ENCODE measurements at regions not wholly inside any gene's neighbourhood (a gene's known extent, or its start where the extent isn't known, plus 50 kb on each side); places are given as distances from the start of the nearest gene placed in this dataset.

DNA sequence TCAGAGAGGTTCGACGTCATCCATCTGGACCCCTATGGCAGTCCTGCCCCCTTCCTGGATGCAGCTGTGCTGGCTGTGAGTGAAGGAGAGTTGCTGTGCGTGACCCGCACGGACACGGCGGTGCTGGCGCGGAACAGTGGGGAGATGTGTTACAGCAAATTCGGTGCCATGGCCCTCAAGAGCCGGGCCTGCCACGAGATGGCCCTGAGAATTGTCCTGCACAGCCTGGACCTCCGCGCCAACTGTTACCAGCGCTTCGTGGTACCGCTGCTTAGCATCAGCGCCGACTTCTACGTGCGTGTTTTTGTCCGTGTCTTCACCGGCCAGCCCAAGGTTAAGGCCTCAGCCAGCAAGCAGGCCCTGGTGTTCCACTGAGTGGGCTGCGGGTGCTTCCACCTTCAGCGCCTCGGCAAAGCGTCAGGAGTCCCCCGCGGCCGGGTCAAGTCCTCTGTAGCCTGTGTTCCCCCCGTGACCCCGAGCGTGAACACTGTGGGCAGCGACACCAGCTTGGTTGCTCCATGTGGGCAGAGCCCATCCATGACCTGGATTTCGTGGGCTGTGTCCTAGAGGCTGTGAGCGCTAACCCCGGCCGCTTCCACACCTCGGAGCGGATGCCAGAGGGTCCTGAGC, 186.7 kb upstream of the SLITRK2 start:
- no peak for TF ChIP-seq CTCF (conservative IDR thresholded peaks at IDR 0.05; ENCODE audit: low read length)
- no peak for TF ChIP-seq EZH2phosphoT487 (IDR thresholded peaks at IDR 0.05; ENCODE audit: borderline replicate concordance)
